KMS-11 (cell line): ENCODE measurements at regions not wholly inside any gene's neighbourhood (a gene's known extent, or its start where the extent isn't known, plus 50 kb on each side); places are given as distances from the start of the nearest gene placed in this dataset.

Experiments used
- H2AFZ ChIP-seq: fragments of 200-600 bp; sonication (generic); 2 replicates; pipeline ENCODE4 v1.6.1; 2016; ENCODE audit warnings: antibody characterized with exemption, mixed run types, low read depth
- H3K27ac ChIP-seq: fragments of 200-600 bp; sonication (generic); 2 replicates; pipeline ENCODE4 v1.6.1; 2016; ENCODE audit warnings: mild to moderate bottlenecking, mixed run types
- H3K27me3 ChIP-seq: fragments of 200-600 bp; sonication (generic); 2 replicates; pipeline ENCODE4 v1.6.1; 2017; ENCODE audit warnings: mild to moderate bottlenecking, low read depth, mixed run types, moderate library complexity; ENCODE audit not compliant: insufficient read depth
- H3K36me3 ChIP-seq: fragments of 200-600 bp; sonication (generic); 2 replicates; pipeline ENCODE4 v1.6.1; 2017; ENCODE audit warnings: mild to moderate bottlenecking, mixed run types; ENCODE audit not compliant: insufficient read depth
- H3K4me1 ChIP-seq: fragments of 200-600 bp; sonication (generic); 2 replicates; pipeline ENCODE4 v1.6.1; 2016; ENCODE audit warnings: mild to moderate bottlenecking, low read depth, mixed run types; ENCODE audit not compliant: poor library complexity, severe bottlenecking
- H3K4me2 ChIP-seq: fragments of 200-600 bp; sonication (generic); 2 replicates; pipeline ENCODE4 v1.7.0; 2016; ENCODE audit warnings: mild to moderate bottlenecking, mixed run types
- H3K4me3 ChIP-seq: fragments of 200-600 bp; sonication (generic); IDR thresholded peaks from 2 replicates; pipeline ENCODE4 v1.6.1; 2017; ENCODE audit warnings: low read depth, low read length, mixed read lengths; ENCODE audit not compliant: insufficient read depth
- H3K79me2 ChIP-seq: fragments of 200-600 bp; sonication (generic); 2 replicates; pipeline ENCODE4 v1.6.1; 2016; ENCODE audit warnings: low read depth, mixed run types; ENCODE audit not compliant: insufficient read depth
- H3K9ac ChIP-seq: fragments of 200-600 bp; sonication (generic); 2 replicates; pipeline ENCODE4 v1.6.1; 2016; ENCODE audit warnings: mild to moderate bottlenecking, mixed run types
- H4K20me1 ChIP-seq: fragments of 200-600 bp; sonication (generic); 2 replicates; pipeline ENCODE4 v1.6.1; 2016; ENCODE audit warnings: mild to moderate bottlenecking, mixed run types; ENCODE audit not compliant: insufficient read depth
- CTCF ChIP-seq: fragments of 200-600 bp; sonication (generic); conservative IDR thresholded peaks from 2 replicates; pipeline ENCODE4 v1.6.1; 2017; ENCODE audit warnings: low read depth, mild to moderate bottlenecking, antibody characterized with exemption, low read length, moderate library complexity, mixed read lengths

GRCh38 chr15:94052711-94053110 is 178.7 kb upstream of the MCTP2 start:
- Histone ChIP-seq H3K4me3 (no peak overlapping the region), H3K27ac (no peak overlapping the region), H3K36me3 (no peaks in the 10 kb centered on the region), H2AFZ (no peak overlapping the region), H3K79me2 (no peaks in the 10 kb centered on the region), H3K27me3 (no peaks in the 10 kb centered on the region), H3K9ac (no peak overlapping the region), H3K4me1 (peaks cover 5% of the 10 kb centered on the region), H4K20me1 (no peaks in the 10 kb centered on the region), H3K4me2 (no peak overlapping the region)
- no peak for TF ChIP-seq CTCF

- Histone ChIP-seq H2AFZ (no peak overlapping the region), H3K27me3 (no peaks in the 10 kb centered on the region), H3K4me1 (no peaks in the 10 kb centered on the region), H3K36me3 (no peaks in the 10 kb centered on the region), H4K20me1 (no peaks in the 10 kb centered on the region), H3K4me2 (no peak overlapping the region), H3K9ac (no peak overlapping the region), H3K4me3 (no peak overlapping the region), H3K27ac (no peak overlapping the region), H3K79me2 (no peaks in the 10 kb centered on the region)
- TF ChIP-seq CTCF = no peak
Measured at GRCh38 chr15:94047566-94047965, 183.8 kb upstream of the MCTP2 start.

- Histone ChIP-seq H3K4me1 (no peaks in the 10 kb centered on the region), H4K20me1 (no peaks in the 10 kb centered on the region), H3K27ac (no peak overlapping the region), H3K9ac (no peak overlapping the region), H3K27me3 (no peaks in the 10 kb centered on the region), H2AFZ (no peak overlapping the region), H3K79me2 (no peaks in the 10 kb centered on the region), H3K36me3 (no peaks in the 10 kb centered on the region; the same call in 1 of the 2 replicates), H3K4me2 (no peak overlapping the region), H3K4me3 (no peak overlapping the region)
- no peak for TF ChIP-seq CTCF
Measured at GRCh38 chr15:94042180-94042928, 189.0 kb upstream of the MCTP2 start.

DNA sequence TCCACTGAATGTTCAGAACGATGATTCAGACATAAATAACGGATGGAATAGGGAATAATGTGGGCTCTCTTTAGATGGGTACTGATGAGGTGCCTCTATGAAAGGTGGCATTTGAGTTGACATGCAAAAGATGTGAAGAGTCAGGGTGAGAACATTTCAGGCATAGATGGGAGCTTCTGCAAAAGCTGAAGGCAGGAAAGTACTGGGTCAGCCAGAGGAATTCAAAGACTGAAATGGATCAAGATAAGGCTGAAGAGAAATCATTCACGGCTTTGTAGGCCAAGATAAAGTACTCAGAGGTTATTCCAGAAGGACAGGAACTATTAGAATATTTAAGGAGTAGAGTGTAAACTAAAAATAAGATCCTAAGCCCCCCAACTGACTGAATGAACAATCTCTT is 189.6 kb upstream of the MCTP2 start:
- Histone ChIP-seq H3K79me2 (no peaks in the 10 kb centered on the region), H3K4me1 (no peaks in the 10 kb centered on the region)
- no peak for TF ChIP-seq CTCF

More for the DNA sequence above, 189.6 kb upstream of the MCTP2 start:
- Histone ChIP-seq H3K4me2 (no peak overlapping the region), H3K27ac (no peak overlapping the region), H3K4me3 (no peak overlapping the region), H2AFZ (no peak overlapping the region), H4K20me1 (no peaks in the 10 kb centered on the region), H3K36me3 (no peaks in the 10 kb centered on the region; the same call in 1 of the 2 replicates), H3K9ac (no peak overlapping the region), H3K27me3 (no peaks in the 10 kb centered on the region)
